Natural killer cell (primary cell): ENCODE measurements at regions not wholly inside any gene's neighbourhood (a gene's known extent, or its start where the extent isn't known, plus 50 kb on each side); places are given as distances from the start of the nearest gene placed in this dataset.

Source experiments
- ATAC-seq, 3 donors: fragments of 150-1000 bp in 2 of 3; fragments of 200-7000 bp in 1 of 3; cut with Tn5 transposase; 1 replicate in 1 of 3; 2 replicates in 2 of 3; pipeline ENCODE4 v1.10.0; 2021; ENCODE audit warnings: mild to moderate bottlenecking in 2 of 3, moderate library complexity in 2 of 3
- DNase-seq, 2 donors: peaks; one replicate each; pipeline versions ENCODE4 v3.0.0 to v3.0.0-alpha.2; 2013 to 2021; ENCODE audit warnings: mixed read lengths in 1 of 2
- H3K27ac ChIP-seq: one replicate; pipeline ENCODE4 v1.5.1; 2013; ENCODE audit warnings: mild to moderate bottlenecking, low read length
- H3K27me3 ChIP-seq: one replicate; pipeline ENCODE4 v1.6.1; 2013; ENCODE audit warnings: low read length; ENCODE audit not compliant: control insufficient read depth, insufficient read depth
- H3K36me3 ChIP-seq: one replicate; pipeline ENCODE4 v1.6.1; 2013; ENCODE audit warnings: low read length; ENCODE audit not compliant: control insufficient read depth, insufficient read depth
- H3K4me1 ChIP-seq: one replicate; pipeline ENCODE4 v1.6.1; 2013; ENCODE audit warnings: low read length; ENCODE audit not compliant: control insufficient read depth, insufficient read depth
- H3K4me3 ChIP-seq: one replicate; pipeline ENCODE4 v1.5.1; 2013; ENCODE audit warnings: low read length
- H3K9me3 ChIP-seq: one replicate; pipeline ENCODE4 v1.6.1; 2013; ENCODE audit warnings: low read length; ENCODE audit not compliant: control insufficient read depth, insufficient read depth
- H3K27ac Mint-ChIP-seq, 2 donors: one replicate each; pipeline ENCODE4 v1.8.0; 2022; ENCODE audit warnings: mild to moderate bottlenecking in 2 of 2, mixed read lengths in 2 of 2, moderate library complexity in 1 of 2
- H3K27me3 Mint-ChIP-seq, 2 donors: one replicate each; pipeline ENCODE4 v1.8.0; 2022; ENCODE audit warnings: low read depth in 2 of 2, mixed read lengths in 2 of 2
- H3K36me3 Mint-ChIP-seq: one replicate; pipeline ENCODE4 v1.8.0; 2022; ENCODE audit warnings: mixed read lengths
- H3K4me1 Mint-ChIP-seq, 2 donors: one replicate each; pipeline ENCODE4 v1.8.0; 2022; ENCODE audit warnings: mixed read lengths in 2 of 2
- H3K4me3 Mint-ChIP-seq: one replicate; pipeline ENCODE4 v1.8.0; 2022; ENCODE audit warnings: mild to moderate bottlenecking, moderate library complexity, mixed read lengths
- H3K9me3 Mint-ChIP-seq, 2 donors: one replicate each; pipeline ENCODE4 v1.8.0; 2022; ENCODE audit warnings: mixed read lengths in 2 of 2
- WGBS: methylation state at CpG from one replicate; pipeline ENCODE4 v1.1.7; 2013; ENCODE audit warnings: missing lambda C conversion rate; ENCODE audit not compliant: insufficient coverage; 5-methylcytosine and 5-hydroxymethylcytosine counted together
- intact Hi-C: fragments of 100-400 bp; cut with micrococcal nuclease; formaldehyde crosslinking; loops from one replicate; pipeline ENCODE4 v1.14.2; 2022
- TF ChIP-seq, protein P1 (sequence below): fragments of 200-600 bp; IDR thresholded peaks from one replicate; pipeline ENCODE4 v1.8.0; 2022; ENCODE audit warnings: antibody characterized with exemption

DNA sequence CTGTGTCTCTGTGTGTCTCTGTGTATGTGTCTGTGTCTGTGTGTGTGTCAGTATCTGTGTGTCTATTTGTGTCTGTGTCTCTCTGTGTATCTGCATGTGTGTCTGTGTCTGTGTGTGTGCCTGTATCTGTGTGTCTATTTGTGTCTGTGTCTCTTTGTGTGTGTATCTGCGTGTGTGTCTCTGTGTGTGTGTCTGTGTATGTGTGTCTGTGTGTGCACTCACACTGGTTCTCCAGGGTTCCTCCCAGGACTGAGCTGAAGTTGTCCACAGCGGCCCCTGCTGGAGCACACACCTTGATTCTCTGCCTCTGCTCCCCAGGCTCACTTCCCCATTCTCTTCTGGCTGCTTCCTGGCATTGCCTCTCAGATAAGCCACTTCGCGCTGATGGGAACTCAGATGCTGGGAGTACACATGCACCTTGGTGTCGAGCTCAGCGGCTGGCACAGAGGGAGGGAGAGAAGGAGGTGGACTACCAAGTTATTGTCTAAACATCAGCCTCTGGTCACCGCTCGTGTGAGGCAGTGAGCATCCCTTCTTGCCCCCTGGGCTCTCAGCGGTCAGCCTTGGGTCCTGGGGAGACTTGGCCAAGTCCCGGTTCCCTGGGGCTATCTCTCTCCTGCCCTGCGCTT, 104.9 kb upstream of the NXT1 start:
- TF ChIP-seq, protein P1, sequence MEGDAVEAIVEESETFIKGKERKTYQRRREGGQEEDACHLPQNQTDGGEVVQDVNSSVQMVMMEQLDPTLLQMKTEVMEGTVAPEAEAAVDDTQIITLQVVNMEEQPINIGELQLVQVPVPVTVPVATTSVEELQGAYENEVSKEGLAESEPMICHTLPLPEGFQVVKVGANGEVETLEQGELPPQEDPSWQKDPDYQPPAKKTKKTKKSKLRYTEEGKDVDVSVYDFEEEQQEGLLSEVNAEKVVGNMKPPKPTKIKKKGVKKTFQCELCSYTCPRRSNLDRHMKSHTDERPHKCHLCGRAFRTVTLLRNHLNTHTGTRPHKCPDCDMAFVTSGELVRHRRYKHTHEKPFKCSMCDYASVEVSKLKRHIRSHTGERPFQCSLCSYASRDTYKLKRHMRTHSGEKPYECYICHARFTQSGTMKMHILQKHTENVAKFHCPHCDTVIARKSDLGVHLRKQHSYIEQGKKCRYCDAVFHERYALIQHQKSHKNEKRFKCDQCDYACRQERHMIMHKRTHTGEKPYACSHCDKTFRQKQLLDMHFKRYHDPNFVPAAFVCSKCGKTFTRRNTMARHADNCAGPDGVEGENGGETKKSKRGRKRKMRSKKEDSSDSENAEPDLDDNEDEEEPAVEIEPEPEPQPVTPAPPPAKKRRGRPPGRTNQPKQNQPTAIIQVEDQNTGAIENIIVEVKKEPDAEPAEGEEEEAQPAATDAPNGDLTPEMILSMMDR = peak; percentile 14
- no peaks in the 10 kb centered on the region for H3K9me3 Mint-ChIP-seq
- Histone ChIP-seq H3K36me3 (no peaks in the 10 kb centered on the region), H3K4me3 (no peak overlapping the region), H3K4me1 (no peaks in the 10 kb centered on the region), H3K27ac (no peak overlapping the region), H3K27me3 (no peaks in the 10 kb centered on the region), H3K9me3 (no peaks in the 10 kb centered on the region)
- intact Hi-C loops = no loop called here
- no peaks in the 10 kb centered on the region for H3K36me3 Mint-ChIP-seq
- H3K4me3 Mint-ChIP-seq = no peak overlapping the region
- H3K4me1 Mint-ChIP-seq = peaks cover 0 to 7% of the 10 kb centered on the region in 2 donors
- no peak overlapping the region for H3K27ac Mint-ChIP-seq
- peak in 1 of 2 donors; percentile 28 for DNase-seq
- ATAC-seq = peak; percentile 38 to 72 (median 59)
- H3K27me3 Mint-ChIP-seq = peaks cover 15 to 20% of the 10 kb centered on the region in 2 donors
- WGBS = 34% methylated on average over 11 of the region's 11 CpGs

DNA sequence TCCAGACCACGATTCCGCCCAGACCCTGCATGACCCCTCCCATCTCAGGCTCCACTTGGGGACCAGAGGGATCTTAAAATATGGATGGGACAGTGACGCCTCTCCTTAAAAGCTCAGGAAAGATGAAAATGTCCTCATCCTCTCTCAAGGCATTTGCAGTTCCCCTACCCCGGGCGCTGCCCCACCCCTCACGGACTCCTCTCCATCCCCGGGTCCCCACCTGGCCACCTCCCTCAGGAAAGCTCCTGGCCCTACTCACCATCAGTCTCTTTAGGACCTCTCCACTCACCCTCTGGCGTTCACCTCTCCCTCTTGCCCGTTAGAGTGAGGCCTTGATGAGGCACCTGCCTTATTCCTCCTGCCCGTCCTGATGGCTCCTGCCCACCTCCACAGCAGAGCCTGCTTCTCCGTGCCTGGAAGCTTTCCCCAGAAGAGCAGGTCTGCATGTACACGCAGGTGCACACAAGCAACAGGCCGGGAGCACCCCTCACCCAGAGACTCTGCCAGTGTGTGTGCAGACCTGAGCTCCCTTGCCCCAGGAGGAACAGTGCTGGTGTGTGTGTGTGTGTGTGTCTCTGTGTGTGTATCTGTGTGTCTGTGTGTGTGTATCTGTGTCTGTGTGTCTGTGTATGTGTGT, 105.6 kb upstream of the NXT1 start:
- no peaks in the 10 kb centered on the region for H3K9me3 ChIP-seq
- no peaks in the 10 kb centered on the region for H3K4me1 ChIP-seq
- intact Hi-C loops = no loop called here
- no peak overlapping the region for H3K4me3 ChIP-seq
- H3K36me3 Mint-ChIP-seq = no peaks in the 10 kb centered on the region
- peaks cover 0 to 7% of the 10 kb centered on the region in 2 donors for H3K4me1 Mint-ChIP-seq
- H3K9me3 Mint-ChIP-seq = no peaks in the 10 kb centered on the region
- no peak for DNase-seq
- no peak for ATAC-seq
- no peaks in the 10 kb centered on the region for H3K36me3 ChIP-seq
- peaks cover 14 to 19% of the 10 kb centered on the region in 2 donors for H3K27me3 Mint-ChIP-seq
- no peaks in the 10 kb centered on the region for H3K27me3 ChIP-seq
- 86% methylated on average over 13 of the region's 13 CpGs for WGBS
- H3K4me3 Mint-ChIP-seq = no peak overlapping the region
- H3K27ac ChIP-seq = no peak overlapping the region
- H3K27ac Mint-ChIP-seq = no peak overlapping the region
- TF ChIP-seq, protein P1 = no peak

DNA sequence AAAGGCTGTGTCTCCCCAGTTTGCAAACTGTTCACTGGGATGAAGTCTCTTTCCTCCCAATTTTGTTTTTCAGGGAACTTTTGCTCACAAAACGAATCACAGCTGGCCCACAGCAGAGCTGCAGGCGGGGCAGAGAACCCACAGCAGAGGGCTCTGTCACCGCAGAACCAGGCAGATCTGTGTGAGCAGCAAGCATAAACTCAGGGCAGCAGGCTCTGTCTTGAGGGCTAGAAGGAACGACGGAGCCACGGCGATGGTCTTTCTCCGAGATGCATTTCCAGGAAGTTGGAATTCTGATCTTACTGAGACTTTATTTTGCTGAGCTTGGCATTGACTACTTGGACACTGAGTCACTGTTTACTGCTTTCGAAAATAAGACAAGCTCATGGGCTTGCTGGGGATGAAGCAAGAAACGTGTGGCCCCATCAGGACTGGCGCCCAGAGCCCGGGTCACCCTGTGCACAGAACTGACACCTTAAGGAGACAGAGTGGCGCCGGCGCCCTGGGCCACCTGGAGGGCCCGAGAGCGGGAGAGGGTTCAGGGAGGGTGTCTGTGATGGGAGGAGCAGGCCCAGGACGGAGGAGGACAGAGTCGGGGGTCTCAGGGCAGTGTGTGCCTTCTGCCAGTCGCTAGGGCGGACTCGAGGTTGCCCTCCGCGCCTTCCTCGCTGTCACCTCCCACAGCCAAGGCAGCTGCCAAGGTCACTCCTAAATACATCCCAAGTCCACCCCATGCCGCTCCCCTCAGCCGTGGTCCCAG, 106.3 kb upstream of the NXT1 start:
- H3K9me3 ChIP-seq = no peaks in the 10 kb centered on the region
- H3K4me3 Mint-ChIP-seq = no peak overlapping the region
- H3K4me1 Mint-ChIP-seq = peaks cover 0 to 7% of the 10 kb centered on the region in 2 donors
- H3K36me3 ChIP-seq = no peaks in the 10 kb centered on the region
- DNase-seq (no peak), ATAC-seq (no peak)
- no peak overlapping the region for H3K27ac Mint-ChIP-seq
- no peaks in the 10 kb centered on the region for H3K4me1 ChIP-seq
- whole genome bisulfite sequencing = 91% methylated on average over 27 of the region's 27 CpGs
- TF ChIP-seq, protein P1 = no peak
- H3K4me3 ChIP-seq = no peak overlapping the region
- no peak overlapping the region for H3K27ac ChIP-seq
- no peaks in the 10 kb centered on the region for H3K36me3 Mint-ChIP-seq
- peaks cover 9 to 13% of the 10 kb centered on the region in 2 donors for H3K27me3 Mint-ChIP-seq
- H3K27me3 ChIP-seq = no peaks in the 10 kb centered on the region
- peaks cover 0 to under 1% of the 10 kb centered on the region in 2 donors for H3K9me3 Mint-ChIP-seq
- intact Hi-C loops = no loop called here
